ENCODE measurements at regions not wholly inside any gene's neighbourhood (a gene's known extent, or its start where the extent isn't known, plus 50 kb on each side); places are given as distances from the start of the nearest gene placed in this dataset.

GRCh38 chr3:137065381-137065780 lies 107.6 kb downstream of the IL20RB start:
- no peak for TF ChIP-seq POLR2A (IDR thresholded peaks at IDR 0.05)
- TF ChIP-seq CTCF (IDR thresholded peaks at IDR 0.05) = no peak
